Activated naive CD4-positive, alpha-beta T cell (primary cell): ENCODE measurements at regions not wholly inside any gene's neighbourhood (a gene's known extent, or its start where the extent isn't known, plus 50 kb on each side); places are given as distances from the start of the nearest gene placed in this dataset.
"Not testable (repeated sequence)": the region's sequence is repeated elsewhere in the genome, so short reads cannot be mapped to it uniquely, and the experiment has no call there.

Experiments used
- DNase-seq, 4 experiments: peaks; one replicate each; lab custom pipeline; 2025; lab: John Stamatoyannopoulos, UW

DNA sequence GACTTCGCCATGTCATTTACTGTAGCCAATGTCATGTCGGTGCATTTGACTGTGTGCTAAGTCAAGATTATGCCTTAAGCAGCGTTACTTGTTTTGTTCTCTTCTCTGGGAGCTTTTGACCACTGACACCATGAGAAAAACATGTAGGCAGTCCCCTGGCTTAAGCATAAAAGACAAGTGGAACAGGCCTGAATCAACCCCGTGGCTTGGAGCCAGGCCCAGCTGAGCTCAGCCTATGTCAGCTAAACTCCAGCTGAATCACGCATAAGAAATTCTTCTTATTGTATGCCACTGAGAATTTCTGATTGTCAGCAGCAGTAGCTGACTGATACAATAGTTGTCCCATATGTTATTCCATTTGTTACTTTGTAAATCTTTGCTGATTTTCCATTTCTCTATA is 261.9 kb downstream of the CBLL2 start:
- no peak for DNase-seq

DNA sequence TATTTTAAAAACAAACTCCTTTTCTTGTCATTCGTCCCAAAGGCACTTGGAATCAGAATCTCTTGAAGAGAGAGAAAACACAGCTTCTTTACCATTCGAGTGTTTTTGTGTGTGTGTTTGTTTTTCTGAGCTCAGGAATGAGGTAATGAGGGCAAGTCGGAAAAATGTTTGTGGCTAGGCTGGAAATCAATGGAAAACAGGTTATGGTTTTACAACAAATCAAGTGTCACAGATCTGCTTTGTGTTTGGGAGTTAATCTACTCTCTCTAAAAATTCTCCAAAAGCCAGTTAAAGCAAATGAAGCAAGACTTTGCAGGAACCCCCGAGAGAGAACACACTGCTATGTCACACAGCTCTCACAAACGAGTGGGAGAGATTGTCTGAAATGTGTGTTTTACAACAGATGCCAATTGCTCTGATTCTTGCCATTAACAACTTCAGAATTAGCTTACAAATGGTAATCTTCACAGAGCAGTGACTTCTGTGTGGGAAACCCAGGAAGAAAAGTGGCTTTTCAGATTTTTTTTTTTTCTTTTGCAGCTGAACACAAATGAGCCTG is 264.1 kb downstream of the CBLL2 start:
- DNase-seq: no peak

DNA sequence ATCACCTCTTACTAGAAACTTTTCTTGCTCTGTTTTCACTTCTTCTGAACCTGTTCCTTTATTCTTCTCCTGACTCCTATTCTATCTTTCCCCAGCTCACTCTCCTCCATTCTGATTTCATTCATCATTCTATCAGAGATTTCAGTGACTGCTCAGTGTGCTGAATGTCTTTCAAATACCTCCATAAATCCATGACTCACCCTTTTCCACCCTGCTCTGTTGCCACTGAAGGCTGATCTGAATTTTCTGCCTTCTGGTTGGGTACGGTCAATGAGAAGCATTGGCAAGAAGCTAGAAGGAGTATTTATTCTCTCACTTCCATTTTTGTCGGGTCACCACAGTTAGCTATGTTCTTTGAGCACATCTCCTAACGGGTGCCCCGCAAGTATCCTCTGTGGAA is 265.9 kb downstream of the CBLL2 start:
- DNase-seq: no peak

DNA sequence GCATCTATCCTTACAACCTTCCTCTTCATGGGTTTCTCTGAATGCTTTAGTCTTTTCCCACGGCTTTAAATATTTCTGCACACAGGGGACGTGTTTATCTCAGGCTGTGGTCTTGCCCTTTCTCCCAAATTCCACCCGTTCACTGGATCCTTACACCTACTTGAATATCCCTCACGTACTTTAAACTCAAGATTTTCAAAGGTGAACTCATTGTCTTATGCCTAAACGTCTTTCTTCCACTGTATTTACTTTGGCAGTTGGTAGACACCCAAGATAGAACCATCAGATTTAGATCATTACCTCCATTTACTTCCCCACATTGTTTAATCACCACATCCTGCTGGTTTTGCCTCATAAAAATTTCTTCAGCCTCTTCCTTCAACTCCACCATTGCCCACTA is 269.2 kb downstream of the CBLL2 start:
- no peak for DNase-seq

DNA sequence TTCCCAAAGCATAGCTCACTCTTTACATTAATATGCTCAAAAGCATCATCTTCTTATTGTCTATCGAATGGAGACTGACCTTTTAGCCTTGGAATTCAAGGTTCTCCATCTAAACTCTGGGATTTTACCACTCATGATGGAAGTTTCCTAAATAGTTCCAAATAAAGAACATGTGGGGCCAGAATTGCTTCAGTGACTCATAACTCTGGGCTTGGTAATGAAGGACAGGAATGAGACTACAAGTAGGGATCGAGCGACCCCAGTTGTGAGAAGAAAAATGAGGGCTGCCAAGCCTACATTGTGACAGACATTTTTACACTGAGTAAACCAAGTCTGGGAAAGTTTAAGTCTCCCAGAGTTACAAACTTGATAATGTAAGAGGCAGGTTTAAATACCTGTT is 269.9 kb downstream of the CBLL2 start:
- DNase-seq: no peak

DNA sequence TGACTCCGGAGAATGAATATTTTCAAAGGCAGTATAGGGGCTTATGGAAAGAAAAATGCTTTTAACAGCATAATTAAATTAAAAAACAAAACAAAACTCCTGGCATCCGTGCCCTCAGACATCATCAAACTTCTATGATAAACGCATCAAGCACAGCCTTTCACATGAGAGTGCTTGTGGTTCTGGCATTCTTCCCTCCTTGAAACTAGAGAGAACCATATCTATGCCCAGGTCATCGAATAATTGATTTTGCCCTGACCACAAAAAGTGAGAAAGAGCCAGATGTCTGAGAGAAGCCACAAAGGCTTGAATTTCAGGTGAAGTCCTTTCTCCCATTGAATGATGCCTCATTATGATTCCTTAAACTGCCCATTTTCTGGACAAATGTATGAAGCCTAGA is 286.8 kb downstream of the CBLL2 start:
- DNase-seq: no peak

DNA sequence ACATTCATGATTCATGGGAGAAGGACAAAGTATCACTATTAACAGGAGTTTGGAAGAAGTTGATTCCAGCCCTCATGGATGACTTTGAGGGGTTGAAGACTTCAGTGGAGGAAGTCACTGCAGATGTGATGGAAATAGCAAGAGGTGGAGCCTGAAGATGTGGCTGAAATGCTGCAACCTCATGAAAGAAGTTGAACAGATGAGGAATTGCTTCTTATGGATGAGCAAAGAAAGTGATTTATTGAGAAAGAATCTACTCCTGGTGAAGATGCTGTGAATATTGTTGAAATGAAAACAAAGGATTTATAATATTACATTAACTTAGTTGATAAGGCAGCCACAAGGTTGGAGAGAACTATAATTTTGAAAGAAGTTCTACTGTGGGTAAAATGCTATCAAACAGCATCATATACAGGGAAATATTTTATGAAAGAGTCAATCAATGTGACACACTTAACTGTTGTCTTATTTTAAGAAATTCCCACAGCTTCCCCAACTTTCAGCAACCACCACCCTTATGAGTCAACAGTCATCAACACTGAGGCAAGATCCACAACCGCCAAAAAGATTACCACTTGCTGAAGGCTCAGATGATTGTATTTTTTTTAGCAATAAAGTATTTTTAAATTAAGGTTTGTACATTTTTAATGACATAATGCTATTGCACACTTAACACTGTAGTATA is 302.6 kb downstream of the CBLL2 start:
- no peak for DNase-seq

DNA sequence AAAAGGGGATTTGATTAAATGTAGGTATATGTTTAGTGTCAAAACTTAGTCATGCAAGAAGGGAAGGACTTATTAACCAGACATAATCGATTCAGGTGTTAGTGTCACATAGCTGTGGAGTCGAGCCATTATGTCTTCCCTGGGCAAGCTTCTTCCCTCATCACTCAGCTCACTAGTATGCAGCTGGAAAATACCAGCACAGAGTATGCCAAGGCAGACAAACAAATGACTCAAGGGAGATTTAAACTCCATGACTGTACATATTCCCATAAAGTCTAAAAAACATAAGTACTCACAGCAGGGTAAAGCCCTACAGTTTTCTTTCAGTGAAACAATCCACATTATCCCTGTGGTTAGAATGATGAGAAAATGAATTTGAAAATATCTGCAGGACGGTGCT is 304.5 kb downstream of the CBLL2 start:
- no peak for DNase-seq

DNA sequence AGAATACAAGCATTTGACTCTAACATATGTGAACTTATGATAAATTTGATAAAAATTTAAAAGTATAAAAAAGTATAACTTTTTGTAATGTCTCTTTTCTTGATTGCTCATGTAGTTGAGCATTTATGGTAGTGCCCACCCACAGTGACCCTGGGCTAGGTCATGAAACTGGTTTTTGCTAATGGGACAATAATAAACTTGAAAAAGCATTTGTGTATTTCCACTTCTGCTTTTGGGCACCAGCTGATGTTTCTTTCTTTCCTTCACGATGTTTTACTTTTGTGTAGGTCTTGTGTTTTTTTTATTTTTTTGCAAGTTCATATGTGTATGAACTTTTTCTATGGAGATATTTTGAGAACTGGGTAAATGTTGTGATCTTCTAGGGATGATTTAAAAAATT is 313.1 kb downstream of the CBLL2 start:
- no peak for DNase-seq

DNA sequence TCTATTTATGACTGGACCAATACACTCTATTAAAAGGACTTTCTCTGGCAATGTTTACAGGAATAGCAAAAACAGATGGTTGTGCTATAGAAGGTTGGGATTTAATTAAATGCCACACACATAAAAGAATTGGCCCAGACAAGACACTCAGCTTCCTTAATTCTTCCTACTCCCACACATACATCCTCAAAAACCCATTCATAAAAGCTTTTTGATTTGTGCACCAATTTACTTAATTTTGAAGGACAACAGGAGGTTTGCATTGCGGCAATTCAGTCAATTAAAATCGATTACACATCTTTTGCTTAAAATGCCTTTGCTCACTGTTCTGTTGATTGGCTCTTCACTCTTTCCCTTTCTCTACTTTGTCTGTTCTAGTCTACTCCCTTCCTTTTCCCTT is 317.1 kb downstream of the CBLL2 start:
- no peak for DNase-seq

DNA sequence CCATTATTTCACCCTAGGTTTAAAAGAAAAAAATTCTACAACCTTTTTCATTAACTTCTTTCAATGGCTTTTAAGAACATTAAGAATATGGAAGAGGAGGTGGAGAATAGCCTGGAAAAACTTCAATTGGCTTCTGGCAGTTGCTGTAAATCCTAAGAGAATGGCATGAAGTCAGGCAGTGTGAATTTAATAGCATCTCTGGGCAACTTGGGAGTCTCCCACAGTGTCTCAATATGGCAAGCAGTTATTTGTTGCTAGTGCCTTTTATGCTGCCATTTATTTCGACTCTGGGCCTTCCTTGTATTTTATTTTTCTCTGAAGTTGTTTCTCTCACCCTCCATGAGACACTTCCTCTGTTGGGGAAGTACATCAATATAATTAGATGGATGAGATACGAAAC is 322.1 kb downstream of the CBLL2 start:
- DNase-seq: no peak

DNA sequence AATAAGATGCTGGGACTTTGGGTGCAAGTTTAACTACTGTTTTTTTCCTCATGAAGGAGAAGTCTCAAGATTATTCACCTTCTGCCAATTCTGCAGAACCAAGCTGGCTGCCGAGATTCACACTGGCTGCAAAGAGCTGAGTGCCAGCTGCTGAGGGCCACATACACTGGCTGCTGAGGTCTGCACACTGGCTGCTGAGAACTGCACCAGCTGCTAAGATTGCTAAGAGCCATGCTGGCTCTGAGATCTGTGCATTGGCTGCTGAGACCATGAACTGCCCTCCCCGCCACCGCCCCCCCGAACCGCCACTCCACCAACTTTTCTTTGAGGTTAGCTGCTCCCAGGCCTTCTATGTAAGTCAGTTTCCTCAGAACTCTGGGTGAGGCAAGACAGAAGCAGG is 330.3 kb downstream of the CBLL2 start:
- DNase-seq: no peak

DNA sequence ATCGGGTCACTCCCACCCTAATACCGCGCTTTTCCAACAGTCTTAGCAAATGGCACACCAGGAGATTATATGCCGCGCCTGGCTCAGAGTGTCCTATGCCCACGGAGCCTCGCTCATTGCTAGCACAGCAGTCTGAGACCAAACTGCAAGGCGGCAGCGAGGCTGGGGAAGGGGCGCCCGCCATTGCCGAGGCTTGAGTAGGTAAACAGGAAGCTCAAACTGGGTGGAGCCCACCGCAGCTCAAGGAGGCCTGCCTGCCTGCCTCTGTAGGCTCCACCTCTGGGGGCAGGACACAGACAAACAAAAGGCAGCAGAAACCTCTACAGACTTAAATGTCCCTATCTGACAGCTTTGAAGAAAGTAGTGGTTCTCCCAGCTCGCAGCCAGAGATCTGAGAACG is 336.7 kb downstream of the CBLL2 start:
- not testable (repeated sequence) for DNase-seq

DNA sequence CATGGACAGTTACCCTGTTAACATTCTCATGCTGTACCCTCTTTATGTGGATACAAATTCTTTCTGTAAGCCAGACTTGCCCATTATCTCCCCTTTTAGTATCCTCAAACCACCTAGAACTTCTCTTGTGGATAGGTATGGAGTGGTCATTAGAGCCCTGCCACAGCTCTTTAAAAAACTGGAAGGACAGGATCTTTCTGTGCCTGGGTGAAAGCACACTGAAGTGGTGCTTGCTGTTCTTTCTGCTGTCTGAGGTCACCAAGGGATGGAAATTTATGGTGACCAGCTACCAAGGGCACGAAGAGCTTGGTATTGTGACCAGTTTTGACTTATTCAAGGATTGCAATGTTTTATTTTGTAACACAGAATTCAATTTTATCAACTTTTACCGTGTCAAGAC is 344.2 kb downstream of the CBLL2 start:
- no peak for DNase-seq

DNA sequence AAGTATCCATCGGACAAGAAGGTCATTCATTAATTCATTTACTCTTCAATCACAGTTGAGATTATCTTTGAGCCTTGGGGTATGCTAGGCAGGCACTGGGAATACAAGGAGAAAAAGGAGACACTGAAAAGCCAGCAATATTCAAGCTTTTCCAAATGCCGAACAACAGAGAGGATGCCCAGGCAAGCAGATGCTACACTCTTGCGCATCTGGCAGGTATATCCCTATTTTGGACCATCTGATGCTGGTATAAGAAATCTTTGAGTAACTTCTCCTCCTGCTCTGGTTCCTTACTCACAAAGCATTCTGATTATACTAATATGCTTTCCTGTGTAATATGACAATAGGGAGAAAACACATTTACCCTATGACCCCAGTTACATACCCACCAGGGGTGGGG is 354.9 kb downstream of the CBLL2 start:
- DNase-seq: no peak

DNA sequence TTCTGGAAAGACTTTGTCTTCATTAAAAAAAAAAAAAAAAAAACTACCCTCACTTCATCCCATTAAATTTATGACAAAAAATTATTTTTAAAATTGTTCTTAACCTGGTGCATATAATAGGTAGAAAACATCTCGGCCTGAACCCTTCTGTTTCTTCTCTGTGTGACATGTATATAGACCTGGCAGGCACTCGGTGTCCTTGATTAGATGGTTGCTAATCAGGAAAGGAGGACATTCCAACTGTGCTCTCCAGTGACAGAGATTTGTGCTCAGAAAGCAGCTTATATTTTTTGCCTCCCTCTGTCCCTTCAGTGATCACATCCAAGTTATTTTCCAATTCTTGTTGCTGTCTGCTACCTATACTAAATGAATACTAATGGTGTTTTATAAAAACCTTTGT is 355.6 kb downstream of the CBLL2 start:
- DNase-seq: no peak

DNA sequence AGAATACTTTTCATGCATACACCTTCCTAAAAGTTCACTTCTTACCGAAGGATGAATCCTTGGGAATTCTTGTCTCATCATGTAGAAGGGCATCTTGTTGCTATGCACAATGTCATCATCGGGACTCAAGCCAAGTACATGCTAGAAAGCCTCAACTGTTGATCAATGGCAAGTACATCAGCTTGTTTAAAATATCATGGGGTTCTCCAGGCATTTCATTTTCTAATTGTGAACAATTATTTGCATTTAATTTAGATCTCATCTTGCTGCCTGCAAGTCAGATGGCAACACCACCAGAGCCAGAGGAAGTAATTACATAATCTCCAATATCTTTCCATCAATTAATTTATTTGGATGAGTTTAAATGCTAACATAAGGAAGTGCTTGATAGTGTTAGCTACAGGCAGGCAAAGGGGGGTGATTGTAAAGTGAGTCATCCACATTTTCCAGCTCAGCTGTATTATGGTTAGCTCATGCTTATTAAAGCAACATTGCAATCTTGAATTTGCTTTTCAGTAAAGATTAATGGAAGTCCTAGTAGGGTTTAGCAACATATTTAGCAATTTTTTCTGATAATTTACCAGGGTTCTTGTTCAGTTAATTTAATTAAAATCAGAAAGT is 356.5 kb downstream of the CBLL2 start:
- no peak for DNase-seq

DNA sequence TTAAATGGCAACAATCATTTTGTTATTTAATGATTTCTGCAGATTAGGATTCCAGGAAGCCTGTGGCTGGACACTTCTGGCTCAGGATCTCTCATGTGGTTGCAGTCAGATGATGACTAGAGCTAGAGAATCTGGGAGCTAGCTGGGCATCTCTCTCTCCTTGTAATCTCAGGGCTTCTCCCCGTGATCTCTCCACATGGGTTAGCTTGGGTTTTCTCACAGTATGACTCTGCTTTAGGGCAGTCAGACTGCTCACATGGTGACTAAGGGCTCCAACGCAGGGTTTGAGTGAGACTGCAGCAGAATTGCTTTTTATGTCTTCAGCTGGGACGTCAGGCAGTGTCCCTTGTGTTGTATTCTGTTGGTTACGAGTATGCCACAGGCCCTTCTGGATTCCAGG is 361.4 kb downstream of the CBLL2 start:
- no peak for DNase-seq

DNA sequence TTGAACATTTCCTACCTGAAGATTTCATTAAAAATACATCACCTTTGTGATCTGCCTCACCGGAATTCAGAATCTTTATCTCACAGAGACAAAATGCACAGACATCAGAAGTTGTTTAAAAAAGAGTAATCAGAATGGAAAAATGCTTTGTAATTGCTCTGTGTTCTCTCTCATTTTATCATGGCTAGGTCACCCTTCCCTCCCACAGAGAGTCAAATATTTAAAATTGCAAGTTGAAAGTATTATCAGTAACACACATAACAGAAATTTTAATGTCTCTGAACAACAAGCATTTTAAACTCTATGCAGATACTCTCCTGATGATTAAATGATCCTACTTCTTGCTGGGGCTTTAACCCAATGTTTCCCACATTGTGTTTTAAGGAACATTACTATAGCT is 362.0 kb downstream of the CBLL2 start:
- DNase-seq: no peak

DNA sequence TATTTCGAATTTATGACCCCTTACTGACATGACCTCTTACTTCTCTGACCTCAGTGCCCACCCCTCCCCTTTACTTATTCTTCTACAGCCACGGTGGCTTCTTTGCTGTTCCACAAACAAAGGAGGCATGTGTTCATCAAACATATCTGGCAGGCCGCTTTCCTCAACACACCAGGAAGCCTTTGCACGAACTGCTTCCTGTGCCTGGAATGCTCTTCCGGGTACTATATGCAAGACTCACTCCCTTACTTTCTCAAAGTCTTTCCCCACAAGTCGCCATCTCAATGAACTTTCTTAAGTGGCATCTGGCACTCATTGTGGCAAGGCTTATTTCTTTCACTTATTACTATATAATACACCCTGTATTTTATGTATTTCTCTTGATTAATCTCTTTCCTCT is 351.5 kb upstream of the DDX53 start:
- no peak for DNase-seq

DNA sequence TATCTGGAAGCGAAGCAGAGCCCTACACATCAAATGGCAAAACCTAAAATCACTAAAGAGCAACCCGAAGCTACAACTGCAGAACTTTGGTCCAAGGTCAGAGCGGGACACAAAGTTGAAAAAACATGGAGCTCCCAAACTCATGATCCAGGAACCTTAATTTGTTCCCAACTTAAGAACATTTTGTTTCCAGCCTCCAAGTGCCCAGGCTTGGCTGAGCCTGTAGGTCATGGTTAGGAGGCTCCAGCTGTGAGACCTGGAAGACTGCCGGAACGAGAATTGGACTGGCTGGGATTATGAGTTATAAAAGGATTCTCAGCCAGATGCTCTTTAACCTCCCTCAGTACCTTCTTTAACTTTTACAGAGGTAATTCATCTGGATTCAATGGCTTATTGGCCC is 349.1 kb upstream of the DDX53 start:
- DNase-seq: no peak

DNA sequence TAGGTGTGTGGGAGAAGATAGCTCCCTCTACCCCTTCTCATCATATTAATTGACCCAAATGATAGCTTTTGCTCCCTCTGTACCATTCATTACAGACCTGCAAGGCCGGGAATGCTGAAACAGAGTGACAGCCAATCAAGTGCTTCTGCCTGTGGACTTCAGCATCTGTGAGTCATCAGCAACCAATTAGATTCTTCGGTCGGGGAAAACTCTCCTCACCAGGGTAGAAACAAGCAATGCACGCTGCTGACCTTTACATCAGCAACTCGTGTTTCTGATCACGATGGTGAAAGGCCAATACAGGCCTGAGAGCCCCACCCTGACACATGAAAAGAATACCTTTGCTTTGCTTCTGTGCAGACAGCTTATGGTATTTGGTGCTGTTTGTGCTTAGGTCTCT is 347.2 kb upstream of the DDX53 start:
- no peak for DNase-seq

DNA sequence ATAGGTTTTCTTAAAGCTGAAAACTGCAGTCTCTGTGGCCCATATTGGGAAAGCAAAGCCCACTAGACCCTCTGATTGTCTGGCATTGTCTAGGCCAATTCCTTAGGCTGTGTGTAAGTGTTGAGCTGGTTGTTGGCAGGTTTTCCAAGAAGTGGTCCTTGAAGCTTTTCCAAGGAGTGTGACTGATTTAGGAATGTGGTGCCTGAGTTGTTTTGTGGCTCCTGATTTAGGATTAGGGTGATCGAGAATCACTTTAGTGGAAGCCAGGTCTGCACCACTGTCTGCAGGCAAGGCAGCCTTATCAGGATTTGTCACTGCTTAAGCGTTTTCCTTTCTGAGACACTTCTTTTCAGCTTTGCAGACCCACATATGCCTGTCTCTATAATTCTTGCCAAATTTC is 339.0 kb upstream of the DDX53 start:
- DNase-seq: no peak

DNA sequence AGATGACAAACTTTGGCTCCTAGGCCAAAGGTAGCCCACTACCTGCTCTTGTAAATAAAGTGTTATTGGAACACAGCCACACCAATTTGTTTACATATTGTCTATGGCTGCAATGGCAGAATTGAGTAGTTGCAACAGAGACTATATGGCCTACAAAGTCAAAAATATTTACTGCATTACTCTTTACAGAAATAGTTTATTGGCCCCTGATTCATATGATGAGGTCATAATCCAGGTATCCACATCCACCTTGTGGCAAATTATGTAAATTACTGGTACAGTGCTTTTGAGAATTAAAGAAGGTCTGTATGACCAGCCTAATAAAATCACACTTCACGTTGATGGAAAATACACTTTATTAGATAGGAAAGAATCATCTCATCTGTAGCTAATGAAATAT is 337.0 kb upstream of the DDX53 start:
- no peak for DNase-seq
